Peyer's patch (tissue), 4 donors: ENCODE measurements at regions not wholly inside any gene's neighbourhood (a gene's known extent, or its start where the extent isn't known, plus 50 kb on each side); places are given as distances from the start of the nearest gene placed in this dataset.

Experiments used
- DNase-seq, 3 donors: peaks; one replicate each; pipeline ENCODE4 v3.0.0-alpha.2; 2017 to 2019
- H3K27ac ChIP-seq, 4 donors: fragments of 200-600 bp; sonication (generic); one replicate each; pipeline ENCODE4 v1.5.1; 2016 to 2019
- H3K27me3 ChIP-seq, 2 donors: fragments of 200-600 bp; sonication (generic); one replicate each; pipeline ENCODE4 v1.5.1; 2019
- H3K36me3 ChIP-seq, 3 donors: fragments of 200-600 bp; sonication (generic); one replicate each; pipeline ENCODE4 v1.5.1; 2016 to 2019
- H3K4me1 ChIP-seq, 4 donors: fragments of 200-600 bp; sonication (generic); one replicate each; pipeline ENCODE4 v1.5.1; 2016 to 2019
- H3K4me3 ChIP-seq, 4 donors: fragments of 200-600 bp; sonication (generic); 1 replicate in 3 of 4; 2 replicates in 1 of 4; pipeline ENCODE4 v1.5.1; 2016 to 2019; ENCODE audit warnings: mild to moderate bottlenecking in 1 of 4
- H3K9me3 ChIP-seq, 4 donors: fragments of 200-600 bp; sonication (generic); one replicate each; pipeline ENCODE4 v1.5.1; 2016 to 2019; ENCODE audit warnings: mild to moderate bottlenecking in 1 of 4
- CTCF ChIP-seq, 6 experiments: fragments of 450-650 bp in 4 of 6; fragments of 200-600 bp in 2 of 6; sonication (generic) in 1 of 6; IDR thresholded peaks; one replicate each; pipeline ENCODE4 v1.5.1; 2017 to 2019; ENCODE audit warnings: antibody characterized with exemption in 6 of 6, mild to moderate bottlenecking in 3 of 6, moderate library complexity in 1 of 6
- POLR2A ChIP-seq, 2 donors: fragments of 450-650 bp; IDR thresholded peaks; one replicate each; pipeline ENCODE4 v1.5.1; 2017; ENCODE audit warnings: antibody characterized with exemption in 2 of 2, mild to moderate bottlenecking in 2 of 2, moderate library complexity in 2 of 2

DNA sequence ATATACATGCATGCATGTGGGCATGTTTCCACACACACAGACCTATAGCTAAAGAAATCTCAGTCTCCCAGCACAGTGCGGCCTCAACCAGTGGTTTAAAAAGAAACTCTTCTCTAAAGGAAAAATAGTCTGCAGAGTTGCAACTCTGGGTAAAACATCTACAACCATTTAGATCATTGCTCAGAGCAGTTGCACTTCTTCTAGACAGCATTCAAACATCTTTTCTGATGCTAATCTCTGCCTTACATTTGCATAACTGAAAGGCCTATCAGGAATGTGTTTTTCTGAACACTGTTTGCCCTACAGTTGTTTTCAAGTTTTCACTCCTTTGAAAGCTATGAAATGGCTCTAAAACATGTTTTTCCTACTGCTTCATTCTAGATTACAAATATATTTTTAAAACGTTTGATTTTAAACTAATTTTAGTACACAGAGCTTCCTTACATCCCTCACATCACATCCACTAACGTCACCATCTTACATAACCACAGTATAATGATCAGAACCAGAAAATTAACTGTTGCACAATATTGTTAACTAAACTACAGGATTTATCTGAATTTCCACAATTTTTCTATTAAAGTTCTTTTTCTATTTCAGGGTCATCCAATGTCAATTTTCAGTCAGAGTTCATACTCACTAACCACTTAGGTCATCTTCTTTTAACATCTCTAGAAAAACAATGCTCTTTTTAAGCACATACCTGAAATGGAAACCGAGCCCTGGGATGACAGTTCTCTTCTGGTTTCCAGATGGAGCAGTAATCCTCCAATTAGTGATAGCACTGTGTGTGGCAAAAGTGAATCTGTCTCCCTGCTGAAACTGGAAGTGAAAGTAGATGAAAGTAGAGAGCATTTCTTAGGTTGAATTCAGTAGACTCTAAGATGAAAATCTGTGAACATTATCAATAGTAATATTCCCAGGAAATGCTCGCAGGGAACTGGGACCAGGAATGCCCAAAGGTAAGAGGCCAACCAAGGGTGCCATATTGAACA, 501.6 kb upstream of the GCFC2 start:
- Histone ChIP-seq H3K4me3 (no peak overlapping the region), H3K9me3 (no peaks in the 10 kb centered on the region), H3K27me3 (no peaks in the 10 kb centered on the region), H3K4me1 (no peaks in the 10 kb centered on the region), H3K27ac (no peak overlapping the region), H3K36me3 (no peaks in the 10 kb centered on the region)
- TF ChIP-seq CTCF (IDR thresholded peaks at IDR 0.05) (no peak), POLR2A (IDR thresholded peaks at IDR 0.05) (no peak)
- DNase-seq: no peak

- Histone ChIP-seq H3K36me3 (no peaks in the 10 kb centered on the region), H3K27me3 (no peaks in the 10 kb centered on the region), H3K4me3 (no peak overlapping the region), H3K27ac (no peak overlapping the region), H3K9me3 (no peaks in the 10 kb centered on the region), H3K4me1 (no peaks in the 10 kb centered on the region)
- TF ChIP-seq CTCF (IDR thresholded peaks at IDR 0.05) (no peak), POLR2A (IDR thresholded peaks at IDR 0.05) (no peak)
- DNase-seq: no peak
Measured at GRCh38 chr2:76210551-76210950, 499.8 kb upstream of the GCFC2 start.

DNA sequence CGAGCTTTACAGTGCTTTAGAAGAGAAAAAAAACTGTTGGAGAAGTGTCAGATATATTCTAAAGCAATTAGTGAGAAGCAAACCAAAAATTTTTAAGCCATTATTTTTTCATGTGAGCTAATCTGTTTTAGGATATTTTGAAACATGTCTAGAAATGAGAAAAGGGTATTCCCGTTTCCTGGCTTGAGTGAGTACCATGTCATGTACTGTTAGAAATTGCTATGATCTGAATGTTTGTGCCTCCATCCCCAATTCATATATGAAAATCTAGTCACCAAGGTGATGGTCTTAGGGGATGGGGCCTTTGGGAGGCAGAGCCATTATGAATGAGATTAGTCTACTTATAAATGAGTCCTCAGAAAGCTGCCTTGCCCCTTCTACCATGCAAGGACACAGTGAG, 493.3 kb upstream of the GCFC2 start:
- Histone ChIP-seq H3K4me3 (no peak overlapping the region), H3K27me3 (no peaks in the 10 kb centered on the region), H3K27ac (no peak overlapping the region), H3K36me3 (no peaks in the 10 kb centered on the region), H3K9me3 (no peaks in the 10 kb centered on the region), H3K4me1 (no peaks in the 10 kb centered on the region)
- DNase-seq: no peak
- TF ChIP-seq CTCF (IDR thresholded peaks at IDR 0.05) (no peak), POLR2A (IDR thresholded peaks at IDR 0.05) (no peak)

- H3K4me1 ChIP-seq: no peaks in the 10 kb centered on the region
- no peak for DNase-seq
- no peaks in the 10 kb centered on the region for H3K9me3 ChIP-seq
- no peak for TF ChIP-seq POLR2A (IDR thresholded peaks at IDR 0.05)
- TF ChIP-seq CTCF (IDR thresholded peaks at IDR 0.05): no peak
- H3K36me3 ChIP-seq: no peaks in the 10 kb centered on the region
- no peak overlapping the region for H3K27ac ChIP-seq
- no peak overlapping the region for H3K4me3 ChIP-seq
- H3K27me3 ChIP-seq: no peaks in the 10 kb centered on the region
Measured at GRCh38 chr2:76202866-76203265, 492.2 kb upstream of the GCFC2 start.

DNA sequence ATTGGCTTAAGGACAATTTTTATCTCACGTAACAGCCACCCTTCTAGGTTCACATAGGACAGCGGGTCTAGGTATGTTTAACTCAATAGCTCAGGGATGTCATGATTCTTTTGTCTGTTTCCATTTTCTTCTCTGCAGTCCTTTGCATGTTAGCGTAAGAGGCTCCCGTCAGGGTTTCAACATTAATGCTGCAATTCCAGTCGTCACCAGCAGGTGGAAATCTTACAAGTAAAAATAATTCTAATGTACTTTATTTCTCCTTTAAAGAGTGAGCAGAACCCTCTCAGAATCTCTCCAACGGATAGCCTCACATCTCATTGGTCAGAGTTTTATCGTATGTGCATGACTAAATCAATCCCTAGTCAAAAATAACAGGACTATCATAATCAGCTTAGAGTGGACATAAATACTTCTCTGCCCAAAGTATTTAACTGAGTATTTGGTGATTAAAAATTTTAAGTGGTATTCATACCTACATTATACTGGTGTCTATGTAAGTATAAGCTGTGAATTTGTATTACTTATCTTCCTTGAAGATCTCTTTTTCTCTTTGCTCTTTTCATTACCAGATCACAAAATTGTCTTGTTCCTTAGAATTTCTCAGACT, 487.2 kb upstream of the GCFC2 start:
- peak in 1 of 3 donors; percentile 77 for DNase-seq
- Histone ChIP-seq H3K27me3 (no peaks in the 10 kb centered on the region), H3K4me1 (no peaks in the 10 kb centered on the region), H3K27ac (no peak overlapping the region), H3K4me3 (no peak overlapping the region), H3K9me3 (no peaks in the 10 kb centered on the region), H3K36me3 (no peaks in the 10 kb centered on the region)
- TF ChIP-seq POLR2A (IDR thresholded peaks at IDR 0.05) (no peak), CTCF (IDR thresholded peaks at IDR 0.05) (peak in 4 of 6 experiments; percentile 53 to 66 (median 58))
